TTC549 (cell line): ENCODE measurements at regions not wholly inside any gene's neighbourhood (a gene's known extent, or its start where the extent isn't known, plus 50 kb on each side); places are given as distances from the start of the nearest gene placed in this dataset.

ENCODE experiments used
- FAIRE-seq: peaks from 2 replicates; lab custom pipeline; 2012; peaks lifted over from hg19 to GRCh38; lab: Jason Lieb, UNC

- no peak for FAIRE-seq
These were observed 1453.3 kb downstream of the PCDH18 start for GRCh38 chr4:136078976-136079375.

GRCh38 chr4:136056748-136057147 is 1475.5 kb downstream of the PCDH18 start:
- FAIRE-seq: no peak

GRCh38 chr4:136055360-136055759 is 1476.9 kb downstream of the PCDH18 start:
- FAIRE-seq: no peak

- no peak for FAIRE-seq
These were observed 1495.5 kb downstream of the PCDH18 start for GRCh38 chr4:136036744-136037143.

GRCh38 chr4:136032391-136032790 is 1499.9 kb downstream of the PCDH18 start:
- FAIRE-seq: no peak

- no peak for FAIRE-seq
These were observed 1506.8 kb downstream of the PCDH18 start for GRCh38 chr4:136025540-136025939.

DNA sequence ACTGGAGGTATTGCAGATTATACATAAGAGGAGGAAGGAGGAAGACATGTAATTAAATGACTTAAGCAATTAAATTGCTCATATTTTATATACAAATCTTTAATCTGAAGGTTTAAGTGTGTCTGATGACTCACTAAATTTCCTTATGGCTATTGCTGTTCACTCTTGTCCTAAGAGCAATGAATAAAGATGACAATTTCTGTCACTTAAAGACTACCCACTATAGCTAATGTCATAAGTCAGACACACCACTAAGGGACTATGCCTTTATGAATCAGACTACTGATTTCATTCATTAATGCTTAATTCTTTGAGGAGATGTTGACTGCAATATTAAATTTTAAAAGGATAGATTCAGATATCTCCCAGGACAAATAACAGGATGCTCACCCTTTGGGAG is 1514.7 kb downstream of the PCDH18 start:
- no peak for FAIRE-seq

GRCh38 chr4:136012220-136012619 is 1520.1 kb downstream of the PCDH18 start:
- no peak for FAIRE-seq

DNA sequence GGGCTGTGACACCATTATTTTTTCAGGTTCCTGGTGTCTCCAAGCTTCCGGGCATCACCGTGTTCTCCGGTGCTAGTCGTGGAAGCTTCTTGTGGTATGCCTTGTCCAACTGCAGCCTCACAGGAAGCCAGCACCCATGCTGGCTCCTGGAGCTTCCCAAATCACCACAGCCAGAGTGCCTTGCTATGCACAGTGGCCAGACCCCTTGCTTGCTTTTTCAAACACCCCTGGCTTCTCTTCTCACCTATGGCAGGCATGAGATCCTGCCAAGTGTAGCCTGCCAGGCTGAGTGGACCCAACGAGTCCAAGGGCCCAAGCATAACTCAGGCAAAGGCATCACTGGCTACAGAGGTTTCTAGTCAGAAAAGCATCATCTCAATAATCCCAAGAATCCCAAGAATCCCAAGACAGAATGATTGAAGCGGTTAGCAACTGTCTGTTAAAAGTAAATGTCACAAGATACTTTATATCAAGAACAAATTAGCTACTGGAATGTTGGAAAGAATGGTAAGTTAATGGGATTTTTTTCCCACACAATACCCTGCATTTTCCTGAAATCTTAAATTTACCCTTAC is 1522.9 kb downstream of the PCDH18 start:
- no peak for FAIRE-seq

GRCh38 chr4:136007991-136008390 is 1524.3 kb downstream of the PCDH18 start:
- no peak for FAIRE-seq

GRCh38 chr4:136002316-136002715 is 1530.0 kb downstream of the PCDH18 start:
- FAIRE-seq: no peak

GRCh38 chr4:136001791-136002190 is 1530.5 kb downstream of the PCDH18 start:
- FAIRE-seq: no peak

DNA sequence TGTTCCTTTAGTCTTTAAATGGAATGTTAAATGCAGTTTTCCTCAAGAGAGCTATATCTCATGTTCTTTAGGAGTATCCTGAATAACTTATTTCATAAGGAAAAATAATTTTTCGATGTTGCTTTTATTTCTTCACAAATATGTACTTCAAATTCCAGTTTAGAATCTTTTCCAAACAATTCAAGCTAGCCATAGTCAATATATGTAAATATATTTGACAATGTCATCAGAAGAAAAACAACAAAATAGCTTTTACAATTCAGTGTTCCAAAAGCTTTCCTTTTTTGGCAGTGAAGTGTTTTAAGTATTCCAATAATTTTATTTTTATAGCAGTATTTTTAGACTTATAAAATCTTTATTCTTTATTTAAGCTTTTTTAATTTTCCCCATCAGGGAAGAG is 1532.0 kb downstream of the PCDH18 start:
- no peak for FAIRE-seq

DNA sequence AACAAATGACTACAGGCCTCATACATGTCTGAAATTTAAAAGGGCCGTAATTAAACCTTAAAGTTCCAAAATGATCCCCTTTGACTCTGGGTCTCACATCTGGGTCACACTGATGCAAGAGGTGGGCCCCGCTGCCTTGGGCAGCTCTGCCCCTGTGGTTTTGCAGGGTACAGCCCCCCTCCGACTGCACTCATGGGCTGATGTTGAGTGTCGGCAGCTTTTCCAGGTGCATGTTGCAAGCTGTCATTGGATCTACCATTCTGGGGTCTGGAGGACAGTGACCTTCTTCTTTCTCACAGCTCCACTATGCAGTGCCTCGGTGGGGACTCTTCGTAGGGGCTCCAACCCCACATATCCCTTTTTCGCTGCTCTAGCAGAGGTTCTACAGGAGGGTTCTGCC is 1537.9 kb downstream of the PCDH18 start:
- FAIRE-seq: no peak

DNA sequence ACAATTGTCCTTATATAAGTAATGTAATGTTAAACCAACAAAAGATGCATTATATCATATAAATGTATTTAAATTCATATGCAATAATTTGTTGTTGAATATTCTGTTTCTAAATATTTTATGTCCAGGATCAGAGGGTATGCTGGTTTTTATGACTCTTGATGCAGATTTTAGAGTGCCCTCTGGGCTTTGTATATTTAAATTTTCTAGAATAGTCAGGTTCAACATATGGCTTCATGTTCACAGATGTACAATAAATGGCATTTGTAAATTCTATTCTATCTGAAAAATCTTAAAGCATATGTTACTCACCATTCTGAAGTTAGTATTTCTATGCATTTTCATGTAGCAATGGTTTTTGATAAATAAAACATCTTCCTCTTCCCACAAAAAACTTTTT is 1555.4 kb downstream of the PCDH18 start:
- FAIRE-seq: no peak

DNA sequence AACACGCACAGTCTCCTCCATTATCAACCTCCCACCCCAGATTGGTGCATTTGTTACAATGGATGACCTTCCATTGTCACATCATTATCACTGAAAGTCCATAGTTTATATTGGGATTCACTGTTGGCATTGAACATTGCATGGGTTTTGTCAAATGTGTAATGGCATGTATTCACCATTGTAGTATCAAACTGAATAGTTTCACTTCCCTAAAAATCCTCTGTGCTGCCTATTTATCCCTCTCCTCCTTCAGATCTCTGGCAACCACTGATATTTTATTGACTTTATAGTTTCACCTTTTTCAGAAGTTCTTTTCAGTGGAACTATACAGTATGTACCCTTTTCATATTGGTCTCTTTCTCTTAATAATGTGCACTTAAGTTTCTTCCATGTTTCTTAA is 1565.4 kb downstream of the PCDH18 start:
- FAIRE-seq: no peak

GRCh38 chr4:135963009-135963408 is 1569.3 kb downstream of the PCDH18 start:
- FAIRE-seq: no peak

DNA sequence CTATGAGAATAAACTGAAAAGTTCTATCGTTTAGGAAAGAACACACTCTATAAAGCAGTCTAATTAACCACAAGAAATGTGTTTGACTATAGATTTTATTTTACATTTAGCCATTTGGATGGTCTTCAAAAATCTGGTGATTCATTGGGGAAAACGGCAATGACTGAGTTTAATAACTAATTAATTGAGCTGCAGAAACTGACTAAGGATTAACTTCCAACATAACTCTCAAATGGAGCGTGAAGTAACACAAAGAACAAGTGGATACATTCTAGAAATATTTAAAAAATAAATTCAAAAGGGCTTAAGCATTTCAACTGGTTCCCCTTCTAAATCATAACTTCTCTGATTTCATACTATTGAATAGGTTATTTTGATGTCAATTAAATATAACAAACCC is 1582.4 kb downstream of the PCDH18 start:
- no peak for FAIRE-seq

DNA sequence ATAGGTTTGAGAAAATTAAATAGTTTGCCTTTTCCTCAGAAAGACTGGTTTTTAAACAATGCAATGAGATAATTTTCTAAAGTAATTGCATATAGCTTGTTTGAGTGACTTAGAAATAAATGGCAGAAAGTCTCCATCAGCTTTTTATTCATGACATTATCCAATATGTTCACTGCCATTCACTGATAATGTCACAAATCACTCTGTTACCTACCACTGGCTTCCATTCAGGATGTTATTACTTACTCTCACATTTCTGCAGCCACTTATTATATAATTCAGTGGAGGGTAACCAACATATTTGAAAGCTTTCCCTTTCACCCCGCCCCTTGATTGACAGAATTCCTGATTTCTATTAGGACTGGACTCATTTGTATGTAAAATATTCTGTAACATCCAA is 1583.5 kb downstream of the PCDH18 start:
- FAIRE-seq: no peak

GRCh38 chr4:135941671-135942070 is 1590.6 kb downstream of the PCDH18 start:
- FAIRE-seq: no peak

- FAIRE-seq: no peak
These were observed 1598.3 kb downstream of the PCDH18 start for GRCh38 chr4:135934026-135934425.

DNA sequence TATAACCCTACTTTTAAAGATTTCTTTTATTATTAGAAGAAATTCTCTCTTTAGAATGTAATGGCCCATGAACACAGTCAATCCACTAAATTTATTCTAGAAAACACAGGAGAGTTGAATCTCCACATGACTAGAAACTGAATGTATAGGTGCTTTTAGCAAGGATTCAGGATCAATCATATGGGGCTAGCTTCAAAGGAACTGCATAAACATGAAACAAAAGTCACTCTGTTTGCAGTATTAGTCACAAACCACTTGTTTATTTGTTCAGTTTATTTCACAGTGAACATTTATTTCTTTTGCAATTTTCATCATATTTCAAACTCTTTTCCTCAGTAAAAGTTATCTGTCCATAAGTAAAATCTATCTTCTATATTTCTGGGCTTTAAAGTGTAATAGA is 1604.6 kb downstream of the PCDH18 start:
- FAIRE-seq: no peak

GRCh38 chr4:135921081-135921480 is 1611.2 kb downstream of the PCDH18 start:
- no peak for FAIRE-seq

DNA sequence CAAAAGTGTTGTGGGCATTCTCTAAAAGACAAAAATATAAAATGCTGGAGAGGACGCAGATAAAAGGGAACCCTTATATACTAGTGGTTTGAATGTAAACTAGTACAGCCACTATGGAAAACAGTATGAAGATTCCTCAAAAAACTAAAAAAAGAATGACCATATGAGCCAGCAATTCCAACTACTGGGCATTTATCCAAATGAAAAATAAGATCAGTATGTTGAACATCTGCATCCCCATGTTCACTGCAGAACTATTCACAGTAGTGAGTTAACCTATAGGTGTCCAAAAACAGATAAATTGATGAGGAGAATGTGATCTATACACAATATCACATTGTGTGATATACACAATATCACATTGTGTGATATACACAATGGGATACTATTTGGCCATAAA is 1615.3 kb downstream of the PCDH18 start:
- no peak for FAIRE-seq

DNA sequence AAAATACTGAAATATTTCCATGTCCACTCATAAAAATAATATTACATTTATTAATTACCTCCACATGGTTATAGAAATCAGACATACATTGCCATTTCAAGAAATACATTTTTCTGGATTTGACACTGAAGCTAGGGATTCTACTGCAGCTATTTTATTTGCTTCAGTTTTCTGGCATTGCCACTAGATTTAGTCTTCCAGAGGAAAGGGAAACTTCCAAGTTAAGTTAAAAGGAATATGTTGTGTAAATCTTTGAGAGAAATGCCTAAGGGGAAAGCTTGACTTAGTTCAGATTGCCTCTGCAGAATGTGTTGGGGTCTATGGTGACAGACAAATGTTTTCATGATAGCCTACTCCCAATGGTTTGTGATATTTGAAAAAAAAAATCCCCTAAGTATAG is 1631.3 kb downstream of the PCDH18 start:
- FAIRE-seq: no peak
